Esophagus mucosa (tissue), 1 donor: ENCODE measurements at regions not wholly inside any gene's neighbourhood (a gene's known extent, or its start where the extent isn't known, plus 50 kb on each side); places are given as distances from the start of the nearest gene placed in this dataset.

Experiments used
- ATAC-seq: fragments of 200-7000 bp; cut with Tn5 transposase; one replicate; pipeline ENCODE4 v1.9.1; 2020
- donor health status: DM: yes; HTN: yes; CAD: no.

GRCh38 chr22:49583886-49584505 lies 243.7 kb downstream of the BRD1 start:
- ATAC-seq, result no peak

DNA sequence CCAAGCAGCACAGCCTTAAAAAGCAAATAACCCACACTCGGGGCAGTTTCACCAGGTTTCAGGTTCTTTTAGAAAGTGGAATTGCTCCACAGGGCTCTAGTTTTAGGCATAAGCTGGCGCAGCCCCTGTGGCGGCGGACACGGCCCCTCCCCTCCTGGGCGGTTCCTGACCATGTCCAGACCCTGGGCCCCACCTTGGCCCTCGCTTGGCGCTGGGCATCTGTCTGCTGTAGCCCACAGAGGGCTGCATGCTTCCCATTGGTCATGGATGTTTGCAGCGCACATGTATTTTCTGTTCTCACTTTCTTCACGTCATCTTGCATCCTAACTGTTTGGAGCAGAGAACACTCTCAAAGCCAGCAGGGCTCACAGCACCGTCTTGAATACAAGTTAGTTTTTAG lies 244.3 kb downstream of the BRD1 start:
- ATAC-seq, result no peak

DNA sequence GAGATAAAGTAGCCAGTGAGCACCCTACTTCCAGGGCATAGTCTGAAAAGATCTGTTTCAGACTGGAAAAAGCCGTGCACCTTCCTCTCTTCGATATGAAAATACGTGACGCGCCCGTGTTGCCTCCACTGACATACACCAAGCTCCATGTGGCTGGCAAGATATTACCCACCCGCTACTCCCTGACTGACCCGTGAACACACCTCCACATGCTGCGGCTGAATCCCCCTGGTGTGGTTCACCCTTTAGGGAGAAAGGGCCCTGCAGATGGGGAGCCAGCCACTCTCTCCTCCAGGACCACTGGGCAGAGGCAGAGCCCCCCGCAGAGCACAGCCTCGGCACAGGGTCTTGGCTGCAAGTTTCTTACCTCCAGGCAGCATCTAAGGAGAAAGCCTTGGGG lies 245.0 kb downstream of the BRD1 start:
- no peak for ATAC-seq

GRCh38 chr22:49582181-49582580 lies 245.5 kb downstream of the BRD1 start:
- ATAC-seq, result no peak

DNA sequence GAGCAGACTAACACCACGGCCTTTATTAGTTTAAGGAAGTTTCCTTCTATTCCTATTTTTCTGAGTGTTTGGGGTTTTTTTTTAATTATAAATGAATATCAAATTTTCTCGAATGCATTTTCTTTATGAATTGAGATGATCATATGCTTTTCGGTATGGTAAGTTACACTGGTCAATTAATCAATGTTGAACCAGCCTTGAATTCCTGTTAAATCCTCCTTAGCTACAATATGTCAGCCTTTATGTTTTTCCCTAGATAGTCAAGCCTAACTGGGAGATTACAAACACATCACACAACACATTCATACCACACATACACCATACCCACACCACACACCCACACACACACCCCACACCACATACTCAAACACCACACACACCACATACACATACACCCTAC lies 247.6 kb downstream of the BRD1 start:
- no peak for ATAC-seq

DNA sequence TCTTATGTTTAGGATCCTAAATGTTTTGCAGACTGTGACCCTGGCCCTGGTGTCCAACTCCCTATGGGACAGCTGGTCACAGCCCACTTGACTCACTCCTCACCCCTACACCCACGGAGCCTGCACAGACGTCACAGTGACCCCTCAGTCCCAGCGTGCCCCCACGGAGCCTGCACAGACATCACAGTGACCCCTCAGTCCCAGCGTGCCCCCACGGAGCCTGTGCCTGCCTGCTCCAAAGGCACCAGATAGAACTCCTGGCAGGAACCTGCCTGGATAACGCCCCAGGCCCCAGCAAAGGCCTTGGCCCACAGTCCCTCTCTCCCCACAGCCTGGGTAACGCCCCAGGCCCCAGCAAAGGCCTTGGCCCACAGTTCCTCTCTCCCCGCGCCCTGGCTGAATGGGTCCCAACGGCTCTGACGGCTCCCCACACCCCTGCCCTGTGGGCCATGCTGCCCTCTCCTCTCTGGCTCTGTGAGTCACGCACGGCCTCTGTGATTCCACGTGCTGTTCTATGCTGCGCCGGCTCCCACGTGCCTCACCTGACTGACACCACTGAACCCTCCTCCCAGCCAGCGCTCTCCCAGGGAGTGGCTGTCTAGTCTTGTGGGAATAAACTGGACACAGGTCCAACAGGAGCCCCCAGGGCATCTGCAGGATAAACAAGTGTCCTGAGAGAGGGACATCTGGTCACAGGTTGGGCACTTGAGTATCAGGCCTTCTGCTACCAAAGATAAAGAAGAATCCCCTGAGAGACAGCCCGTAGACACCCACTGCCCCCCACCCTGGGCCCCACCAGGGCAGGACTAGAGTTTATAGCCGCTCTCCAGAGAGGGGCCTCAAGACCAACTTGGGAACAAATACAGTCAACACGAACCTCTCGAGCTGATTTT lies 250.3 kb downstream of the BRD1 start:
- no peak for ATAC-seq

DNA sequence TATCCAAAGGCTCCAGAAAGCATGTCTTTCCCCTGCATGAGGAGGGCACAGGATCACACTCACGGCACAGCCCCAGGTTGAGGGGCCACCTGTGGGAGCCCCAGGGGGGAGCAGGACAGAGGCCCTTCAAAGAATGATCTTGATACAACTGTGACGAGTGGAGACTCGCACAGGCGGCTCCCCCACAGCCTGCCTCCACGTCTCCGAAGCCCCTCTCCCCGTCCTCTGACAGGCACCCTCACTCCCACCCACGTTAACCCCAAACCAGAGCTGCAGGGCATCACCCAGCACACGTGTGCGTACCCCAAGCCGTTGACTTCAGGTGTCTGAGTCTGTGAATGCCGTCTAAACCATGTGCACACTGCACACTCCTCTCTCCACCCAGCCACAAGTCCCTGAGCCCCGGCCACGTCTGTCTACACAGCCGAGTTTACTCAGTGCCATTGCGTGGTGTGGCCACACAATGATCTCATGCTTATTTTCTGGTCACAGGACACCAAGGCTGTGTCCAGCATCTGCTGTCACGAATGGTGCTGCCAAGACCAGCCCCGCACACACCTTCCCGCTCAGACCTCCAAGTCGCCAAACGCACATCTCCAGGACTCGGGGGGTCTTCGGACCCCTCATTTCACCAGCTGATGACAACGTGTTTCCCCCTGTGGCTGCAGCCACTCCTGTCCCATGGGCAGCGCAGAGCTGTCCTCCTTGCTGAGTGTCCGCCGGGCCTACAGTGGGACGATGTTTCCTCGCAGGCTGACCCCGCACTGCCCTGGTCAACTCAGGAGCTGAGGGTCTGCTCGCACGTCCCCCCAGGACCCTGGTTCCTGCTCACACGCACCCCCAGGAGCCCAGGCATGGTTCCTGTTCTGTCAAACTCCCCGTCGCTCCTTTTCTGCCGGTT lies 251.2 kb downstream of the BRD1 start:
- ATAC-seq, result no peak

DNA sequence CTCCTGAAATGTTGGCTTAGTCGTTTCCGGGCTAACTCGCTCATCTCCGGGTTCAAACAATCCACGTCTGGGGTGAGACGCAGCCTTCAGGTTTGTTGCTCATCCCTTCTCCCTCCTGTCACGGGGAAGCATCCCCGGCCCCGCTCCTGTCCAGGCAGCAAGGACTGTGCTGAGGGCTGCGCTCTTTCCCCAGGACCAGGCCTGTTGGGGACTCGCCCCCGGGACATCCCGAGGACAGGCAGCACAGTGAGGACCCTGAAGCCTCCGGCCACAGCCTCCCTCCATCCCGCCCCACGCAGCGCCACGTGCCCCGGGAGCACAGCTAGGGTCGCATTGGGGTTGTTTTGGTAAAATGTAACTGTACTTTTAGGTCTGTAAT lies 252.0 kb downstream of the BRD1 start:
- ATAC-seq, result no peak

- no peak for ATAC-seq
These were observed 252.6 kb downstream of the BRD1 start for GRCh38 chr22:49574881-49575702.

GRCh38 chr22:49574205-49574880 lies 253.3 kb downstream of the BRD1 start:
- no peak for ATAC-seq

GRCh38 chr22:49573109-49573765 lies 254.4 kb downstream of the BRD1 start:
- ATAC-seq, result no peak

DNA sequence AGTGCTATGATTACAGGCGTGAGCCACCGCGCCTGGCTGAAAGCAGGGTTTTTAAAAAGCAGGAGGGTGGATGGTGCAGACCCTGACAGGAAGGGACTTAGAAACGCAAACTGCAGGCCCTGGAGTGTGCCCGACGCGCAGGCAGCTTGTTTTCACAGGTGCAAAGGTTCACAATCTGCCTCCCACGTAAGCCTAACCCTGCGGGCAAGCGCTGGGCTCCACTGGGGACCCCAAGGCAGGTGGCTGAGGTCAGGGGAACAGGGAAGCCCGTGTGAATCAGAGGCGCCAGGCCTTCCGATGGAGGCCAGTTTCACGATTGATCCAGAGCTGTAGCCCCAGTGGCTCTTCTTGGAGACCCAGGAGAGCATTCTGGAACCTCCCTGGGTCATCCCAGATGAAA lies 256.3 kb downstream of the BRD1 start:
- ATAC-seq, result no peak

GRCh38 chr22:49570032-49570848 lies 257.4 kb downstream of the BRD1 start:
- ATAC-seq, result no peak

- no peak for ATAC-seq
These were observed 258.2 kb downstream of the BRD1 start for GRCh38 chr22:49569286-49570031.

DNA sequence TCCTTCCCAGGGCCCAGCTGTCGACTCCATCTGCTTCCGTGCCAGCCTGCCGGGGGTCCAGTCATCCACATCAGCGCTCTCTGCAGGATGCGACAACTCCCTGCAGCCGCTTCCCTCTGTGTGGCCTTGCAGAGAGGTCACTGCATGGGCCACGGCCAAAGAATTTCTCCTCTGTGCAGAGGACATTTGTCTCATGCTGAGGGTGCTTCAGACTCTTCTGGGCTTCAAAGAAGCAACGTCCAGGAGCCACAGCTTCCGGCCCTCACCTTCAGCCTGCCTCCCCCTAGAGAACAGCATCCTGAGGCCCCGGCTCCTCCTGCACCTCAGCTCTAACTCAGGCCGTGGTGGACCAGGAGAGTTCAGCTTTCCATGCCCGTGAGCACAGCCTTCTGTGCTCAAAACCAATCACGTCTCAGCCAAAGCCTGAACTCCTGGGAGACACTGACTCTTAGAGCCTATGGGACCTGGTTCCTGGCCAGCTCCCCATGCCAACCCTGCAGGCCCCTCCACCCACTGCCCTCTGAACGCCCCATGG lies 258.9 kb downstream of the BRD1 start:
- ATAC-seq, result no peak

- ATAC-seq, result no peak
These were observed 259.5 kb downstream of the BRD1 start for GRCh38 chr22:49567899-49568750.

GRCh38 chr22:49566693-49567092 lies 261.0 kb downstream of the BRD1 start:
- ATAC-seq, result no peak

DNA sequence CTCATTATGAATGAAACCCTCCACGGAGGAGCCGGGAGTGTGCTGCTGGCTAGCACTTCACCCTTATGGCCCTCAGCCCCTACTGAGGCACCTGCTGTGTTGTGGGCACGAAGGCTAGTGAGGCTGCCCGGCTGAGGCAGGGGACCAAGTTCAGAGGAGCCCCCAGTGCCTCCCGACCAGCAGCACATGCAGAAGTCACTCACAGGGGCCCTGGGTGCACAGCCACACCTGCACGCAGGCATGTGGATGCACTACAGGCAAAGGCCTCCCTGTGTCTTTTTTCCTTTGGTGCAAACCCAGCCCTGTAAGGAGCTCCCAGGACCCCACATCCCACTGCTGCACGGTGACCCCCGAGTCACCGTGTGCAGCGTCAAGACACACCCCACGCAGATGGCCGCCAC lies 261.5 kb downstream of the BRD1 start:
- ATAC-seq, result no peak
